ENCODE measurements at regions not wholly inside any gene's neighbourhood (a gene's known extent, or its start where the extent isn't known, plus 50 kb on each side); places are given as distances from the start of the nearest gene placed in this dataset.

- Histone ChIP-seq H4K20me1 (no peaks in the 10 kb centered on the region), H3K4me2 (no peak overlapping the region), H3K27me3 (no peaks in the 10 kb centered on the region), H3K9ac (no peak overlapping the region), H3K36me3 (no peaks in the 10 kb centered on the region), H3K27ac (no peak overlapping the region), H3K4me1 (no peaks in the 10 kb centered on the region), H3K9me3 (no peaks in the 10 kb centered on the region), H3K4me3 (no peak overlapping the region)
- TF ChIP-seq Cebpa-rat (IDR thresholded peaks at IDR 0.05), result no peak
Measured at GRCh38 chr11:121716060-121716459, 263.3 kb upstream of the SORL1-AS1 start.

- H3K4me2 ChIP-seq, result no peak overlapping the region
- H3K9me3 ChIP-seq, result no peaks in the 10 kb centered on the region
- H3K4me3 ChIP-seq, result no peak overlapping the region
- H3K9ac ChIP-seq, result no peak overlapping the region
- H3K36me3 ChIP-seq, result no peaks in the 10 kb centered on the region
- no peaks in the 10 kb centered on the region for H3K27me3 ChIP-seq
- H3K27ac ChIP-seq, result no peak overlapping the region
- no peaks in the 10 kb centered on the region for H3K4me1 ChIP-seq
- TF ChIP-seq Cebpa-rat (IDR thresholded peaks at IDR 0.05), result no peak
- H4K20me1 ChIP-seq, result no peaks in the 10 kb centered on the region
Measured at GRCh38 chr11:121715405-121715804, 262.6 kb upstream of the SORL1-AS1 start.

- H3K9ac ChIP-seq, result no peak overlapping the region
- H4K20me1 ChIP-seq, result no peaks in the 10 kb centered on the region
- H3K4me1 ChIP-seq, result no peaks in the 10 kb centered on the region
- no peak overlapping the region for H3K4me2 ChIP-seq
- no peaks in the 10 kb centered on the region for H3K27me3 ChIP-seq
- H3K27ac ChIP-seq, result no peak overlapping the region
- no peaks in the 10 kb centered on the region for H3K36me3 ChIP-seq
- no peak for TF ChIP-seq Cebpa-rat (IDR thresholded peaks at IDR 0.05)
- no peak overlapping the region for H3K4me3 ChIP-seq
- H3K9me3 ChIP-seq, result no peaks in the 10 kb centered on the region
Measured at GRCh38 chr11:121714351-121714750, 261.6 kb upstream of the SORL1-AS1 start.

- no peak overlapping the region for H3K27ac ChIP-seq
- H3K4me3 ChIP-seq, result no peak overlapping the region
- no peaks in the 10 kb centered on the region for H3K27me3 ChIP-seq
- no peaks in the 10 kb centered on the region for H4K20me1 ChIP-seq
- H3K4me1 ChIP-seq, result no peaks in the 10 kb centered on the region
- no peaks in the 10 kb centered on the region for H3K36me3 ChIP-seq
- H3K9me3 ChIP-seq, result no peaks in the 10 kb centered on the region
- no peak overlapping the region for H3K9ac ChIP-seq
- no peak for TF ChIP-seq Cebpa-rat (IDR thresholded peaks at IDR 0.05)
- no peak overlapping the region for H3K4me2 ChIP-seq
Measured at GRCh38 chr11:121711939-121712338, 259.2 kb upstream of the SORL1-AS1 start.

GRCh38 chr11:121711236-121711635 lies 258.5 kb upstream of the SORL1-AS1 start:
- Histone ChIP-seq H3K27ac (no peak overlapping the region), H3K4me1 (no peaks in the 10 kb centered on the region), H3K36me3 (no peaks in the 10 kb centered on the region), H3K27me3 (no peaks in the 10 kb centered on the region), H3K4me3 (no peak overlapping the region), H3K9me3 (no peaks in the 10 kb centered on the region), H3K4me2 (no peak overlapping the region), H3K9ac (no peak overlapping the region), H4K20me1 (no peaks in the 10 kb centered on the region)
- no peak for TF ChIP-seq Cebpa-rat (IDR thresholded peaks at IDR 0.05)

GRCh38 chr11:121706884-121707420 lies 254.2 kb upstream of the SORL1-AS1 start:
- Histone ChIP-seq H3K9me3 (no peaks in the 10 kb centered on the region), H3K4me2 (no peak overlapping the region), H3K27me3 (no peaks in the 10 kb centered on the region)

GRCh38 chr11:121703201-121703600 lies 250.4 kb upstream of the SORL1-AS1 start:
- H3K4me3 ChIP-seq, result no peak overlapping the region
- no peaks in the 10 kb centered on the region for H3K36me3 ChIP-seq
- H3K4me2 ChIP-seq, result no peak overlapping the region
- no peaks in the 10 kb centered on the region for H3K9me3 ChIP-seq
- no peak overlapping the region for H3K9ac ChIP-seq
- no peak for TF ChIP-seq Cebpa-rat (IDR thresholded peaks at IDR 0.05)
- no peaks in the 10 kb centered on the region for H3K27me3 ChIP-seq
- no peaks in the 10 kb centered on the region for H4K20me1 ChIP-seq
- H3K4me1 ChIP-seq, result no peaks in the 10 kb centered on the region
- no peak overlapping the region for H3K27ac ChIP-seq

More at GRCh38 chr11:121706884-121707420, 254.2 kb upstream of the SORL1-AS1 start:
- Histone ChIP-seq H3K9ac (no peak overlapping the region), H3K36me3 (no peaks in the 10 kb centered on the region), H3K27ac (no peak overlapping the region), H3K4me1 (no peaks in the 10 kb centered on the region), H4K20me1 (no peaks in the 10 kb centered on the region), H3K4me3 (no peak overlapping the region)
- no peak for TF ChIP-seq Cebpa-rat (IDR thresholded peaks at IDR 0.05)

- H3K4me1 ChIP-seq, result no peaks in the 10 kb centered on the region
- H3K4me2 ChIP-seq, result no peak overlapping the region
- H3K27me3 ChIP-seq, result no peaks in the 10 kb centered on the region
- H3K9me3 ChIP-seq, result no peaks in the 10 kb centered on the region
- no peak overlapping the region for H3K27ac ChIP-seq
- H3K36me3 ChIP-seq, result no peaks in the 10 kb centered on the region
- H3K9ac ChIP-seq, result no peak overlapping the region
- no peak overlapping the region for H3K4me3 ChIP-seq
- no peaks in the 10 kb centered on the region for H4K20me1 ChIP-seq
- no peak for TF ChIP-seq Cebpa-rat (IDR thresholded peaks at IDR 0.05)
Measured at GRCh38 chr11:121700968-121701367, 248.2 kb upstream of the SORL1-AS1 start.

GRCh38 chr11:121699801-121700200 lies 247.0 kb upstream of the SORL1-AS1 start:
- Histone ChIP-seq H3K4me1 (no peaks in the 10 kb centered on the region), H3K36me3 (no peaks in the 10 kb centered on the region), H3K27ac (no peak overlapping the region), H3K9ac (no peak overlapping the region), H3K27me3 (no peaks in the 10 kb centered on the region), H3K4me3 (no peak overlapping the region), H4K20me1 (no peaks in the 10 kb centered on the region), H3K9me3 (no peaks in the 10 kb centered on the region), H3K4me2 (no peak overlapping the region)
- no peak for TF ChIP-seq Cebpa-rat (IDR thresholded peaks at IDR 0.05)

- Histone ChIP-seq H4K20me1 (no peaks in the 10 kb centered on the region), H3K36me3 (no peaks in the 10 kb centered on the region), H3K9me3 (no peaks in the 10 kb centered on the region), H3K9ac (no peak overlapping the region), H3K27me3 (no peaks in the 10 kb centered on the region), H3K4me2 (no peak overlapping the region), H3K4me3 (no peak overlapping the region), H3K27ac (no peak overlapping the region), H3K4me1 (no peaks in the 10 kb centered on the region)
- no peak for TF ChIP-seq Cebpa-rat (IDR thresholded peaks at IDR 0.05)
Measured at GRCh38 chr11:121696931-121697670, 244.3 kb upstream of the SORL1-AS1 start.

All from BLaER1 (cell line).